ENCODE measurements at regions not wholly inside any gene's neighbourhood (a gene's known extent, or its start where the extent isn't known, plus 50 kb on each side); places are given as distances from the start of the nearest gene placed in this dataset.

GRCh38 chr6:3560211-3560610 lies 103.4 kb upstream of the SLC22A23 start:
- DNase-seq (ENCODE audit: low spot score) (no peak), ATAC-seq (no peak)

GRCh38 chr6:3559561-3559960 lies 102.7 kb upstream of the SLC22A23 start:
- no peak for ATAC-seq
- DNase-seq (ENCODE audit: low spot score) = no peak

- ATAC-seq (no peak), DNase-seq (ENCODE audit: low spot score) (no peak)
These were observed 100.5 kb upstream of the SLC22A23 start for GRCh38 chr6:3557336-3557735.

- ATAC-seq = no peak
- DNase-seq (ENCODE audit: low spot score) = no peak
These were observed 96.4 kb upstream of the SLC22A23 start for GRCh38 chr6:3553254-3553653.

- no peak for ATAC-seq
These were observed 95.1 kb upstream of the SLC22A23 start for GRCh38 chr6:3551716-3552511.

GRCh38 chr6:3549314-3549940 lies 92.6 kb upstream of the SLC22A23 start:
- ATAC-seq (no peak), DNase-seq (ENCODE audit: low spot score) (no peak)

More at GRCh38 chr6:3551716-3552511, 95.1 kb upstream of the SLC22A23 start:
- no peak for DNase-seq (ENCODE audit: low spot score)

GRCh38 chr6:3546121-3546520 lies 89.3 kb upstream of the SLC22A23 start:
- ATAC-seq (no peak), DNase-seq (ENCODE audit: low spot score) (no peak)

GRCh38 chr6:3545156-3545555 lies 88.3 kb upstream of the SLC22A23 start:
- ATAC-seq = no peak
- no peak for DNase-seq (ENCODE audit: low spot score)

- ATAC-seq (no peak), DNase-seq (ENCODE audit: low spot score) (no peak)
These were observed 85.3 kb upstream of the SLC22A23 start for GRCh38 chr6:3542032-3542640.

GRCh38 chr6:3541006-3541585 lies 84.2 kb upstream of the SLC22A23 start:
- DNase-seq (ENCODE audit: low spot score) = no peak
- ATAC-seq = no peak

GRCh38 chr6:3540253-3540820 lies 83.5 kb upstream of the SLC22A23 start:
- no peak for DNase-seq (ENCODE audit: low spot score)
- ATAC-seq = no peak

GRCh38 chr6:3538536-3538935 lies 81.7 kb upstream of the SLC22A23 start:
- DNase-seq (ENCODE audit: low spot score) = no peak
- ATAC-seq = no peak

GRCh38 chr6:3536901-3537300 lies 80.1 kb upstream of the SLC22A23 start:
- DNase-seq (ENCODE audit: low spot score) (no peak), ATAC-seq (no peak)

GRCh38 chr6:3535776-3536435 lies 79.1 kb upstream of the SLC22A23 start:
- ATAC-seq (no peak), DNase-seq (ENCODE audit: low spot score) (no peak)

GRCh38 chr6:3535033-3535775 lies 78.4 kb upstream of the SLC22A23 start:
- ATAC-seq = no peak
- no peak for DNase-seq (ENCODE audit: low spot score)

GRCh38 chr6:3534599-3534998 lies 77.7 kb upstream of the SLC22A23 start:
- no peak for DNase-seq (ENCODE audit: low spot score)
- no peak for ATAC-seq

- ATAC-seq (no peak), DNase-seq (ENCODE audit: low spot score) (no peak)
These were observed 77.1 kb upstream of the SLC22A23 start for GRCh38 chr6:3533981-3534380.

GRCh38 chr6:3532296-3532916 lies 75.6 kb upstream of the SLC22A23 start:
- ATAC-seq (no peak), DNase-seq (ENCODE audit: low spot score) (no peak)

GRCh38 chr6:3531481-3531880 lies 74.6 kb upstream of the SLC22A23 start:
- ATAC-seq (no peak), DNase-seq (ENCODE audit: low spot score) (no peak)

GRCh38 chr6:3530515-3530914 lies 73.7 kb upstream of the SLC22A23 start:
- DNase-seq (ENCODE audit: low spot score) (no peak), ATAC-seq (no peak)
